H9 (cell line): ENCODE measurements at regions not wholly inside any gene's neighbourhood (a gene's known extent, or its start where the extent isn't known, plus 50 kb on each side); places are given as distances from the start of the nearest gene placed in this dataset.

Source experiments
- DNase-seq: peaks from one replicate; pipeline ENCODE4 v3.0.0-alpha.2; 2017
- H2AFZ ChIP-seq: one replicate; pipeline ENCODE4 v1.6.1; 2013; ENCODE audit warnings: mild to moderate bottlenecking, low read length, control low read depth, moderate library complexity
- H2AK5ac ChIP-seq: 2 replicates; pipeline ENCODE4 v1.6.1; 2013; ENCODE audit warnings: low read length, control low read depth, mixed read lengths; ENCODE audit not compliant: insufficient read length
- H2BK120ac ChIP-seq: one replicate; pipeline ENCODE4 v1.6.1; 2013; ENCODE audit warnings: low read depth, mild to moderate bottlenecking, low read length, control low read depth, inconsistent platforms; ENCODE audit not compliant: poor library complexity, severe bottlenecking
- H2BK12ac ChIP-seq: 2 replicates; pipeline ENCODE4 v1.6.1; 2013; ENCODE audit warnings: low read length, control low read depth, mixed read lengths, low read depth; ENCODE audit not compliant: insufficient read length
- H2BK15ac ChIP-seq: 2 replicates; pipeline ENCODE4 v1.6.1; 2013; ENCODE audit warnings: low read depth, low read length, control low read depth
- H2BK20ac ChIP-seq: one replicate; pipeline ENCODE4 v1.6.1; 2013; ENCODE audit warnings: low read depth, mild to moderate bottlenecking, low read length, control low read depth, inconsistent platforms; ENCODE audit not compliant: poor library complexity, severe bottlenecking
- H2BK5ac ChIP-seq: 2 replicates; pipeline ENCODE4 v1.6.1; 2013; ENCODE audit warnings: low read length, control low read depth, mixed read lengths; ENCODE audit not compliant: insufficient read length
- H3K14ac ChIP-seq: 2 replicates; pipeline ENCODE4 v1.6.1; 2013; ENCODE audit warnings: low read length, control low read depth; ENCODE audit not compliant: insufficient read depth
- H3K18ac ChIP-seq: 2 replicates; pipeline ENCODE4 v1.6.1; 2013; ENCODE audit warnings: low read depth, mild to moderate bottlenecking, mixed read lengths, low read length, control low read depth; ENCODE audit not compliant: insufficient read length
- H3K23ac ChIP-seq: 2 replicates; pipeline ENCODE4 v1.6.1; 2013; ENCODE audit warnings: low read length, control low read depth, mixed read lengths, low read depth; ENCODE audit not compliant: insufficient read length
- H3K23me2 ChIP-seq: 2 replicates; pipeline ENCODE4 v1.6.1; 2013; ENCODE audit warnings: low read depth, mild to moderate bottlenecking, mixed read lengths, low read length, control low read depth; ENCODE audit not compliant: insufficient read length, poor library complexity, severe bottlenecking
- H3K27ac ChIP-seq: 2 replicates; pipeline ENCODE4 v1.5.1; 2013; ENCODE audit warnings: low read length, control low read depth, mixed read lengths, low read depth; ENCODE audit not compliant: insufficient read length
- H3K27me3 ChIP-seq: 2 replicates; pipeline ENCODE4 v1.6.1; 2013; ENCODE audit warnings: low read length, control low read depth, inconsistent platforms; ENCODE audit not compliant: insufficient read depth
- H3K4ac ChIP-seq: 2 replicates; pipeline ENCODE4 v1.6.1; 2013; ENCODE audit warnings: low read depth, mild to moderate bottlenecking, control low read depth, inconsistent platforms, low read length, moderate library complexity
- H3K4me1 ChIP-seq: 2 replicates; pipeline ENCODE4 v1.6.1; 2013; ENCODE audit warnings: low read length, control low read depth, inconsistent platforms; ENCODE audit not compliant: insufficient read depth
- H3K4me2 ChIP-seq: 2 replicates; pipeline ENCODE4 v1.6.1; 2013; ENCODE audit warnings: low read length, control low read depth, mixed read lengths; ENCODE audit not compliant: insufficient read length, insufficient read depth
- H3K56ac ChIP-seq: 2 replicates; pipeline ENCODE4 v1.6.1; 2013; ENCODE audit warnings: low read depth, mild to moderate bottlenecking, mixed read lengths, low read length, control low read depth; ENCODE audit not compliant: insufficient read length
- H3K79me1 ChIP-seq: 2 replicates; pipeline ENCODE4 v1.6.1; 2013; ENCODE audit warnings: low read depth, mild to moderate bottlenecking, moderate library complexity, low read length, control low read depth, inconsistent platforms; ENCODE audit not compliant: insufficient read depth, poor library complexity, severe bottlenecking
- H3K79me2 ChIP-seq: 2 replicates; pipeline ENCODE4 v1.6.1; 2013; ENCODE audit warnings: low read length, control low read depth, inconsistent platforms; ENCODE audit not compliant: insufficient read depth
- H3K9ac ChIP-seq: 2 replicates; pipeline ENCODE4 v1.6.1; 2013; ENCODE audit warnings: low read length, control low read depth, mixed read lengths; ENCODE audit not compliant: insufficient read length; ENCODE audit errors: extremely low read depth
- H3K9me3 ChIP-seq: one replicate; pipeline ENCODE4 v1.6.1; 2013; ENCODE audit warnings: low read depth, low read length, inconsistent platforms; ENCODE audit not compliant: control insufficient read depth
- H3T11ph ChIP-seq: one replicate; pipeline ENCODE4 v1.6.1; 2013; ENCODE audit warnings: mild to moderate bottlenecking, low read length, control low read depth, inconsistent platforms
- H4K20me1 ChIP-seq: one replicate; pipeline ENCODE4 v1.6.1; 2013; ENCODE audit not compliant: control insufficient read depth, insufficient read length, insufficient read depth
- H4K5ac ChIP-seq: 2 replicates; pipeline ENCODE4 v1.6.1; 2013; ENCODE audit warnings: low read depth, mild to moderate bottlenecking, mixed read lengths, low read length, control low read depth; ENCODE audit not compliant: insufficient read length
- H4K8ac ChIP-seq: replicated peaks from 2 replicates; pipeline ENCODE4 v1.6.1; 2013; ENCODE audit warnings: low read length, control low read depth, mixed read lengths, low read depth; ENCODE audit not compliant: insufficient read length
- H4K91ac ChIP-seq: 2 replicates; pipeline ENCODE4 v1.6.1; 2013; ENCODE audit warnings: low read depth, mild to moderate bottlenecking, moderate library complexity, mixed read lengths, low read length, control low read depth; ENCODE audit not compliant: insufficient read length
- H3K27ac Mint-ChIP-seq, 3 experiments: 2 replicates in 2 of 3; 3 replicates in 1 of 3; pipeline ENCODE4 v1.8.0; 2020 to 2021; ENCODE audit warnings: mixed read lengths in 3 of 3, mild to moderate bottlenecking in 1 of 3, moderate library complexity in 1 of 3
- H3K27me3 Mint-ChIP-seq: 2 replicates; pipeline ENCODE4 v1.8.0; 2021; ENCODE audit warnings: low read depth, mild to moderate bottlenecking, moderate library complexity, mixed read lengths
- H3K36me3 Mint-ChIP-seq, 3 experiments: 2 replicates in 2 of 3; 3 replicates in 1 of 3; pipeline ENCODE4 v1.8.0; 2020 to 2021; ENCODE audit warnings: low read depth in 3 of 3, mixed read lengths in 3 of 3; ENCODE audit not compliant: insufficient read depth in 1 of 3
- H3K4me1 Mint-ChIP-seq, 2 experiments: 2 replicates each; pipeline ENCODE4 v1.8.0; 2020; ENCODE audit warnings: mixed read lengths in 2 of 2
- H3K4me3 Mint-ChIP-seq, 2 experiments: 2 replicates in 1 of 2; 3 replicates in 1 of 2; pipeline ENCODE4 v1.8.0; 2020 to 2021; ENCODE audit warnings: mild to moderate bottlenecking in 2 of 2, mixed read lengths in 2 of 2, moderate library complexity in 1 of 2
- H3K9me3 Mint-ChIP-seq, 2 experiments: 2 replicates in 1 of 2; 3 replicates in 1 of 2; pipeline ENCODE4 v1.8.0; 2020; ENCODE audit warnings: mild to moderate bottlenecking in 2 of 2, mixed read lengths in 2 of 2, moderate library complexity in 1 of 2
- TF ChIP-seq, protein P1 (sequence below): fragments of 200-600 bp; sonication (generic); conservative IDR thresholded peaks from 3 replicates; pipeline ENCODE4 v1.8.0; 2021; ENCODE audit warnings: antibody characterized with exemption, mild to moderate bottlenecking

DNA sequence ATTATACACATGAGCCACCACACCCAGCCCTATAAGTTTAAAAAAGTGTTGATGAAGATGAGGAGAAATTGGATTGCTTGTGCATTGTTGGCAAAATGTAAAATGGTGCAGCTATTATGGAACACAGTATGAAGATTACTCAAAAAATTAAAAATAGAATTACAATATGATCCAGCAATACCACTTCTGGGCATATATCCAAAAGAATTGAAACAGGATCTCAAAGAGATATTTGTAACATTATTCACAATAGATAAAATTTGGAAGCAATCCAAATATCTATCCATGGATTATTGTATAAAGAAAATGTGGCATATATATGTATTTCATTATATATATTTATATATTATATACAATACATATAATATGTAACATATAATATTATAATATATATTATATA lies 515.6 kb upstream of the GNPDA2 start:
- no peak overlapping the region for H3K4ac ChIP-seq
- no peak overlapping the region for H4K91ac ChIP-seq
- no peak overlapping the region for H3T11ph ChIP-seq
- no peak overlapping the region for H3K23ac ChIP-seq
- H4K8ac ChIP-seq: no peak overlapping the region
- no peak overlapping the region for H4K5ac ChIP-seq
- H4K20me1 ChIP-seq: no peaks in the 10 kb centered on the region
- no peak overlapping the region for H2BK120ac ChIP-seq
- no peak overlapping the region for H2BK20ac ChIP-seq
- Mint-ChIP-seq H3K27ac (no peak overlapping the region), H3K36me3 (no peaks in the 10 kb centered on the region; a peak in 1 of 7 replicates), H3K27me3 (no peaks in the 10 kb centered on the region), H3K4me1 (no peaks in the 10 kb centered on the region), H3K9me3 (peaks cover 4 to 12% of the 10 kb centered on the region in 2 experiments; a peak in 3 of 5 replicates), H3K4me3 (no peak overlapping the region)
- TF ChIP-seq, protein P1, sequence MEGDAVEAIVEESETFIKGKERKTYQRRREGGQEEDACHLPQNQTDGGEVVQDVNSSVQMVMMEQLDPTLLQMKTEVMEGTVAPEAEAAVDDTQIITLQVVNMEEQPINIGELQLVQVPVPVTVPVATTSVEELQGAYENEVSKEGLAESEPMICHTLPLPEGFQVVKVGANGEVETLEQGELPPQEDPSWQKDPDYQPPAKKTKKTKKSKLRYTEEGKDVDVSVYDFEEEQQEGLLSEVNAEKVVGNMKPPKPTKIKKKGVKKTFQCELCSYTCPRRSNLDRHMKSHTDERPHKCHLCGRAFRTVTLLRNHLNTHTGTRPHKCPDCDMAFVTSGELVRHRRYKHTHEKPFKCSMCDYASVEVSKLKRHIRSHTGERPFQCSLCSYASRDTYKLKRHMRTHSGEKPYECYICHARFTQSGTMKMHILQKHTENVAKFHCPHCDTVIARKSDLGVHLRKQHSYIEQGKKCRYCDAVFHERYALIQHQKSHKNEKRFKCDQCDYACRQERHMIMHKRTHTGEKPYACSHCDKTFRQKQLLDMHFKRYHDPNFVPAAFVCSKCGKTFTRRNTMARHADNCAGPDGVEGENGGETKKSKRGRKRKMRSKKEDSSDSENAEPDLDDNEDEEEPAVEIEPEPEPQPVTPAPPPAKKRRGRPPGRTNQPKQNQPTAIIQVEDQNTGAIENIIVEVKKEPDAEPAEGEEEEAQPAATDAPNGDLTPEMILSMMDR: no peak
- H2AK5ac ChIP-seq: no peak overlapping the region
- no peak overlapping the region for H2BK12ac ChIP-seq
- H3K4me2 ChIP-seq: no peak overlapping the region
- H2AFZ ChIP-seq: no peak overlapping the region
- no peak overlapping the region for H3K56ac ChIP-seq
- H3K79me1 ChIP-seq: no peaks in the 10 kb centered on the region
- H3K14ac ChIP-seq: no peak overlapping the region
- H3K23me2 ChIP-seq: no peaks in the 10 kb centered on the region
- no peak overlapping the region for H3K9ac ChIP-seq
- H3K9me3 ChIP-seq: no peaks in the 10 kb centered on the region
- H3K18ac ChIP-seq: no peak overlapping the region
- no peaks in the 10 kb centered on the region for H3K27me3 ChIP-seq
- DNase-seq: no peak
- H2BK5ac ChIP-seq: no peak overlapping the region
- no peak overlapping the region for H3K27ac ChIP-seq
- no peak overlapping the region for H2BK15ac ChIP-seq
- no peaks in the 10 kb centered on the region for H3K4me1 ChIP-seq
- H3K79me2 ChIP-seq: no peaks in the 10 kb centered on the region
